HG02623 (cell line): ENCODE measurements at regions not wholly inside any gene's neighbourhood (a gene's known extent, or its start where the extent isn't known, plus 50 kb on each side); places are given as distances from the start of the nearest gene placed in this dataset.
A peak's percentile ranks its signal among the peaks of the same experiment; 100 is the strongest.

Experiments used
- ATAC-seq: cut with Tn5 transposase; IDR thresholded peaks from one replicate; pipeline ENCODE4 v1.9.1; 2021; ENCODE audit warnings: moderate library complexity; ENCODE audit not compliant: unreplicated experiment

DNA sequence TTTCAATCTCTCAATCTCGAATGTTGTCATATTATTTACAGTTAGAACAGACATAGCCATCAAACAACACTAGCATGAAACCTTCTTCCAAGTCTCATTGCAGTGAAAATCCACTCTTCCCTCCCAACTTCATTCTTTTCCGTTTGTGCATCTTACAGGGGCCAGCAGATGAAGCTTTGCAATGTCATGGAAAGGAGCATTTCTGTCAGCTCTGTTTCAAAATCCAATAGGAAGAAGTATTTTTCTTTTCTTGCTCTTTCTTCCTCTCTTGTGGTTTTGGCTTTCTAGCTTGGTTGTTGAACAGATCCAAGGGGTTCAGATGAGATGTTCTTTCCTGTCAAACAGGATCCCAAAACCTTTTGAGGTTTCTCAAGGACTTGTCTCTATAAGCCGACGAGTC is 416.6 kb downstream of the AEBP2 start:
- no peak for ATAC-seq

GRCh38 chr12:19856389-19856788 is 417.1 kb downstream of the AEBP2 start:
- no peak for ATAC-seq

DNA sequence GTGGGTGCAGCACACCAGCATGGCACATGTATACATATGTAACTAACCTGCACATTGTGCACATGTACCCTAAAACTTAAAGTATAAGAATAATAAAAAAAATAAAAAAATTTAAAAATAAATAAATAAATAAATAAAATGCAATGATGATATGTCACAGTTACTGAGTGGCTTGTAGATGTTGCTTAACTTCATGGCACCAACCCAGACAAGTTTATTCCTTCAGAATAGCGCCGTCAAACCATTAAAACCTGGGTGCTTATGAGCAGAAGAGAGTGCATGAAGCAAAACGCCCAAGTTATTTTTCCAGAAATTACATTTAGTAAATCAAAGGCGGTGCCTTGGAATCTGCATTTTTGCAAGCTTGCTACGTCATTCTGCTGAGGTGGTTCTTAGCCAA is 417.9 kb downstream of the AEBP2 start:
- no peak for ATAC-seq

DNA sequence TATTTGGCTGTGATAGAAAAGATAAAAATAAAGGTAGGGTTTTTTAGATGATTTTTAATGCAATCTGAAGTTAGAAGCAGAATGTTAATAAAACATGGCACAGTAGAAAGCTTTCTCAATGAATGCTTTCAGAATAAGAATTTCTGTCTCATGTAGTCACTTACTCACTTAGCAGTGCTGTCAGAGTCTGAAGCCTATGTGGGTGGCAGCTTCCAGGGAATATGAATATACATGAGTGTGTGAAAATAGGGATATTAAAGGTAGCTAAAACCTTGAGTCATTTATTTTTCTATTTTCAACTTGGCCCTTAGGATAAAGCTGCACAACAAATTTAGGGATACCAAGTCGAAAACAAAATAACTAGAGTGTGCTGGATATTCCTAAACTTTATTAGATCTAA is 427.9 kb downstream of the AEBP2 start:
- no peak for ATAC-seq

DNA sequence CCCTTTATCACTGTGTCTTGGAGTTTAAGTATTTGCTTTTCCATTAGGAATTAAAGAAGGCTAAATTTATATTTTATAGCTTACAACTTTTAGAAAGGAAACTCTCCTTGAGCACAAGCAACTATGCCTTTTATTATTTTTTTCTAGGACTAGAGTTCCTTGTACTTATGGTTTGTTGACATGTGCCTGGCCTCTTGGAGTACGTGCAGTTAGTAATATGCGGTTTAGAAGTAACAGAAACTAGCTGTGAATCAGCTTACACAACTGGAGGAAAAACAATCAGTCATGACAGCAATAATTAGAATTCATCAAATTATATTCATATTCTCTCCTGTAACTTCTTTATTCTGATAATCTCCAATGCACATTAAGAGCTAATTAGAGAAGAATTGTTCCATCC is 428.7 kb downstream of the AEBP2 start:
- ATAC-seq, result no peak

GRCh38 chr12:19869413-19869812 is 430.1 kb downstream of the AEBP2 start:
- no peak for ATAC-seq

GRCh38 chr12:19872621-19873540 is 433.6 kb downstream of the AEBP2 start:
- no peak for ATAC-seq

DNA sequence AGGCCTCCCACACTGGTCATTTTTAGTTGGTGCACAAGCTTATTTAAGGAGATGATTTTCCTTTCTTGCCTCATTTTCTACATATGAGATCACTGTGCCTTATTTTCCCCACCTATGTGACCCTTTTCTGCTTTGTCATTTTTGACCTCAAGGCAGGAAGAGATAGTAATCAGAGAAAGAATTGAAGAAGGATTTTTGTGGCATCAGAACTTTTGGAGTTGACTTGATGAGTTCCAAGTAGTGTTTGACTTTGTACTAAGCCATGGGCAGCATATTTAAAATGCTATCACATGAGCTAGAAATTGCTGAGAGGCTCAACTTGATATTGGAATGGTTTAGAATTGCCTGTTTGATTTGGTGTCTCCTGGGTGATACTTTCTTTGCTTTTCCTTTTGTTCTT is 440.8 kb downstream of the AEBP2 start:
- ATAC-seq, result no peak

DNA sequence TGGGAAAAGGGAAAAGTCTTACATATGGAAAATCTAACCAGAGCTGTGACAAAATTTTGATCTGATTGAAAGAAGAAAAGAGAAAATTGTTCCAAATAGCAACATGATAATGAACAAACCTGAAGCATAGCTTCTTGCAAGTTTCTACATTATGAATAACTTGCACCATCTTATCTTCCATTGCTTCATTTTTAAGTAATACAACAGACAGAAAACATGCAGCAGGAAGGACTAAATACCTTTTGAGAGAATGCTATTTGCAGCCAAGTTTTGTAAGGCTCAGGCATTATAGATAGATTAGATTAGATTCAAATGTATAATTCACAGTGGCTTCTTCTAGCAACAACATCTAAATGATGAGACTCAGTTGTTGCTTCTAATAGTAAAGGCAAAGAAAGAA is 441.4 kb downstream of the AEBP2 start:
- ATAC-seq, result no peak

- ATAC-seq, result no peak
Measured at GRCh38 chr12:19882346-19882745, 443.1 kb downstream of the AEBP2 start.

DNA sequence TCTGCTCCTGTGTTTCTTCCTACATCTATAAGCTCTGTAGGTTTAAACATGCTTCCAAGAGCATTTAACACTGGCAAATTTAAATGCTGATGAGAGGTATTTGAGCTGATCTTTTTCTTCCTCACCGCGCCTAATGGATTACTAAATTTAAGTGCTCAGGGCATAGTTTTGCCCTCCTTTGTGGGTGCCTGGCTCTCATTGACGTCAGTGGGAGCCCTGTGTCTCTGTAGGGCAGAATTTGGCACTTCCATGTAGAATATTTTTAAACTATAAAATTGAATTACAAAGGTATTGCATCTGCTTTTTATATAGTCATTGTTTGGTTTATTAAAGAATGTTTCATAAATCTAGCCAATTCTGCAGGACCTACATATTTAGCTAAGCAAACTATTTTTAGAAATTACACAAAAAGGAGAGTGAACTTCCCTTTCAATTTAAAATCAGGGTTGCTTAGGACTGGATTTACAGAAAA is 444.8 kb downstream of the AEBP2 start:
- no peak for ATAC-seq

DNA sequence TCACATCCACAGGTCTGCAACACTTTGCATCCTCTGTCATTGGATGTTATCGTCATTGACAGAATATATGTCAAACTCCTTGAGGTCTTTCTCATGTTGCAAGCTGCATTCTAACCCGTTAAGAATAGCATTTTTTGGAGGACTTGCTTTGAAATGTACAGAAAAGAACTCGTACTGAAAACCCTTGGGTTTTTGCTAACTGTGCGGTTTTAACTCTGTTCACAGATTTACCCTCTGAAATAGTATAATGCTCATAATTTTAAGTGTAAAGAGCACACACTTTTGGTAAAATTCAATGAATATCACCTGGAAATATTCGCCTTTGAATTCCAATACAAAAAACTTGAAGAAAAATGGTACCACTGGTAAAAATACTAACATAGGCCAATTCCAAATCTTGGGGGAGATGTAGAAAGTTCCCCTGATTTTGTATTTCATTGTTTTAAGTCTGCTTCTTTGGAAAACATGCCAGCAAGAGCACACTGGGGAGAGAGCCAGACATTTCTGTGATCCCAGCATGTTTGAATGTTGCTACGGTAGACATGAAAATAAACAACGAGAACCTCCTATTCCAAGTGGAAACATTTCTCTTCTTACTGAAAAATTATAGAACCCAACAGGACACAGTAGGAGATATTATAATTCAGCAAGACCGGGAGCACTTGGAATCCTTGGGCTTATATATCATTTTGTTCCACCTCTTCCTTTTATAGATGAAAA is 446.0 kb downstream of the AEBP2 start:
- no peak for ATAC-seq

GRCh38 chr12:19886065-19886464 is 446.8 kb downstream of the AEBP2 start:
- ATAC-seq, result no peak

GRCh38 chr12:19886639-19887064 is 447.4 kb downstream of the AEBP2 start:
- ATAC-seq, result no peak

DNA sequence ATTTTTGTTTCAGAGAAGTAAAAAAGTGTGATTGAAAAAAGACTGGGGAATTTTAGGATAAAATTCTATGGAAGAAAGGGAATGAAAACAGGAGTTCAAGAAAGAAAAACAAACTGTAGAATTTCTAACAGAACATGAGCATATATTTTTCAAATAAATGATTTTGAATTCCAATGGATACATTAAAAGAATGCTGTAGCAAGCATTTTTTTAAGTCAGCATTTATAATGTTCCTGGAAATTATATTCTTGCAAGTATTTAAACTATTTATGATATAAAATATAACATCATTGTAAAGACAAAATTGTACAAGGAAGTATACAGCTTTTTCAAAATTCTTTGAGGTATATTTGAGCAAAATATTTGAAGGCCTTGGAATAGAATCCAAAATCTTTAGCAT is 450.7 kb downstream of the AEBP2 start:
- ATAC-seq, result no peak

DNA sequence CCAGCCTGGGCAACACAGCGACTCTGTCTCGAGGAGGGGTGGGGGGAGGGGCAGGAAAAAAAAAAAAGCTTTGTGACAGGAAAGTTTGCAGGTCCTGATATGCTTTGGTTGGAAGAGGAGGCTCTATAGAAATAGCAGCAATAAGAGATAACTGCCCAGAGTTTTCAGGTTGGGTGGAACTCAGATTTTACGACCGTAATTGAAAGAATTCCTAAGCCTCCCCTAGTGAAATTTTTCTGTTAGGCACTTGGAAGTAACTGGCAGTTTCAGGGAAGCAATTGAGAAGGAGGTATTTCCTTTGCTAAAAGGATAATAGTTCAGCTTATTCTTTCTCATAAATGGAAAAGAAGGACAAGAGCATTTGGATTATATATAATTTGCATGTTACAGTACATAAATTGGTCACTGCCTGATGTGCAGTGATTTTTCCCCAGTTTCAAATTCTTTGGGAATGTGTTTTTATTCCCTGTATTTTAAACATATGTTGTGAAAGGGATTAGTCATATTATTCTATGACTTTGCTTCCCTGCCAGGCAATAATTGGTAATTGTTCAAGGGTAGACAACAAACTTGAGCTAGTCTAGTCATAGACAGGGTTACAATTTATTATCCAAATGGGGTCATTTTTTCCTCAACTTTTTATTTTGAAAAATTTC is 452.8 kb downstream of the AEBP2 start:
- ATAC-seq, result no peak

DNA sequence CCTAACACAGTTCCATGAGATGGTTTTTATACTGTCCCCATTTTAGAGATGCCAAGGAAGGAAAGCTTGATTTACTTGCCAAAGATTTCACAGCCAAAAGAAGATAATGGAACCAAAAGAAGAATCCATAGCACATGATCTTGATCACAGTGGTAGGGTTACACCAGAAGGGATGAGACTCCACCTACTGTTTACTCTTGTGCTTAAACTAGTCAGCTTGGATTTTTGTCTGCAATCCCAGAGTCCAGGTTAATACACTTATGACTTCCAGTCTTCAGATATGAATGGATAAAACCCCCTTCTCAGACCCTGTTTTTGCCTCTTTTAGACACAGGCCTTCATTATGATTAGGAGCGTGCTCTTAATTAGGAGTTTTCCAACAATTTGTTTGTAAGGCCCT is 454.2 kb downstream of the AEBP2 start:
- no peak for ATAC-seq

GRCh38 chr12:19894050-19894449 is 454.8 kb downstream of the AEBP2 start:
- no peak for ATAC-seq

GRCh38 chr12:19894803-19895202 is 455.5 kb downstream of the AEBP2 start:
- ATAC-seq, result peak; percentile 66

GRCh38 chr12:19895246-19896020 is 456.1 kb downstream of the AEBP2 start:
- no peak for ATAC-seq

DNA sequence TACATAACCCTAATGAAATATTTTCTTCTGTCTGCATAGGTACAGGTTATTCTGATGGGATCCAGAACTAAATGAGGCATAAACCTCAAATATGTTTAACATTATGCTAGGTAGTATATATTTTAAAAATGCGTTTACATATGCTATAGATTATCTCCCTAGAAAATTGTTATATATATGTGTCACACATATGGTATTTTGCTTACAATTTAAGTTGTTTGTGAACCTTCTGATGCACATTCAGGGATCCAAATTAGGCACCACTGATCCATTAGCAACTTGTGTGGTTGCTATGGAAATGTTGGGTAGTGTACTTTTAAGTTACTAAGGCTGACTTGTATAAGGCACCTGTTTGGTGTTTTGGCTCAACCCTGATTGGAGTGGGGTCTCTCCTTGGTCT is 456.7 kb downstream of the AEBP2 start:
- ATAC-seq, result no peak
